BJ (cell line): ENCODE measurements at regions not wholly inside any gene's neighbourhood (a gene's known extent, or its start where the extent isn't known, plus 50 kb on each side); places are given as distances from the start of the nearest gene placed in this dataset.

Source experiments
- CTCF ChIA-PET: fragments of 350-600 bp; formaldehyde crosslinking; extraction: SDS; loops from one replicate; lab custom pipeline; 2021; ENCODE audit warnings: antibody characterized with exemption, inconsistent platforms; lab: Yijun Ruan, JAX
- POLR2A ChIA-PET: fragments of 300-600 bp; sonication (Branson Sonifier 250); formaldehyde crosslinking; extraction: SDS; loops from one replicate; lab custom pipeline; 2021; ENCODE audit warnings: antibody characterized with exemption; lab: Charles Lee
- DNase-seq: peaks from one replicate; pipeline ENCODE4 v3.0.0-alpha.2; 2011; ENCODE audit warnings: low read depth
- H3K27me3 ChIP-seq: 2 replicates; pipeline ENCODE4 v1.6.0; 2011; ENCODE audit warnings: low read length; ENCODE audit not compliant: control insufficient read depth, insufficient read depth
- H3K36me3 ChIP-seq: 2 replicates; pipeline ENCODE4 v1.5.1; 2011; ENCODE audit warnings: low read length; ENCODE audit not compliant: control insufficient read depth, insufficient read depth
- H3K4me3 ChIP-seq: 2 replicates; pipeline ENCODE4 v1.5.1; 2011; ENCODE audit warnings: low read depth, mild to moderate bottlenecking, control low read depth, low read length
- TF ChIP-seq, protein P1 (sequence below): IDR thresholded peaks from 2 replicates; pipeline ENCODE4 v1.5.1; 2011; ENCODE audit warnings: low read depth, mild to moderate bottlenecking, control low read depth, inconsistent platforms, low read length, moderate library complexity; ENCODE audit not compliant: insufficient read depth

DNA sequence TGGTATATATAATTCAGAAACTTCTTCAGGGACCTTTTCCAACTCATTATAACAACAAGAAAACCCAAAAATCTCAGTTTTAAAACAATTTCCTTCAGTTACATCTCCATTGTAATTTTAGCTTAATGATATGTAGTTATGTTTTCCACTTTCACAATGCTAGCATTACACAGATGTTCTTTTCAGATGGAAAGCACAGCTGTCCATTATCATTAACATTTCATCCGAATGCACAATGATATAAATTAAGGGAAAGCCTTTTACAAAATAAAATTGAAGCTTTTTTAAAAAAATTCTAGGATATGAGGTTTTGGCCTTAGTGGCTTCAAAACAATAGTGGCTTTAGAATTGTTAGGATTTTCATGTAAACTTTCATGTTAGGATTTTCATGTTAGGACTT is 389.2 kb downstream of the ADAM29 start:
- TF ChIP-seq, protein P1, sequence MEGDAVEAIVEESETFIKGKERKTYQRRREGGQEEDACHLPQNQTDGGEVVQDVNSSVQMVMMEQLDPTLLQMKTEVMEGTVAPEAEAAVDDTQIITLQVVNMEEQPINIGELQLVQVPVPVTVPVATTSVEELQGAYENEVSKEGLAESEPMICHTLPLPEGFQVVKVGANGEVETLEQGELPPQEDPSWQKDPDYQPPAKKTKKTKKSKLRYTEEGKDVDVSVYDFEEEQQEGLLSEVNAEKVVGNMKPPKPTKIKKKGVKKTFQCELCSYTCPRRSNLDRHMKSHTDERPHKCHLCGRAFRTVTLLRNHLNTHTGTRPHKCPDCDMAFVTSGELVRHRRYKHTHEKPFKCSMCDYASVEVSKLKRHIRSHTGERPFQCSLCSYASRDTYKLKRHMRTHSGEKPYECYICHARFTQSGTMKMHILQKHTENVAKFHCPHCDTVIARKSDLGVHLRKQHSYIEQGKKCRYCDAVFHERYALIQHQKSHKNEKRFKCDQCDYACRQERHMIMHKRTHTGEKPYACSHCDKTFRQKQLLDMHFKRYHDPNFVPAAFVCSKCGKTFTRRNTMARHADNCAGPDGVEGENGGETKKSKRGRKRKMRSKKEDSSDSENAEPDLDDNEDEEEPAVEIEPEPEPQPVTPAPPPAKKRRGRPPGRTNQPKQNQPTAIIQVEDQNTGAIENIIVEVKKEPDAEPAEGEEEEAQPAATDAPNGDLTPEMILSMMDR: no peak
- POLR2A ChIA-PET: no interaction called here
- Histone ChIP-seq H3K27me3 (no peaks in the 10 kb centered on the region), H3K4me3 (no peak overlapping the region), H3K36me3 (no peaks in the 10 kb centered on the region)
- DNase-seq: no peak
- CTCF ChIA-PET: no interaction called here

- Histone ChIP-seq H3K27me3 (no peaks in the 10 kb centered on the region), H3K4me3 (no peak overlapping the region), H3K36me3 (no peaks in the 10 kb centered on the region)
- ChIA-PET CTCF (no interaction called here), POLR2A (no interaction called here)
- TF ChIP-seq, protein P1: no peak
- DNase-seq: no peak
These were observed 390.1 kb downstream of the ADAM29 start for GRCh38 chr4:175308236-175308635.

GRCh38 chr4:175309041-175309440 is 390.9 kb downstream of the ADAM29 start:
- H3K27me3 ChIP-seq: no peaks in the 10 kb centered on the region
- CTCF ChIA-PET: no interaction called here
- POLR2A ChIA-PET: no interaction called here
- no peaks in the 10 kb centered on the region for H3K36me3 ChIP-seq
- H3K4me3 ChIP-seq: no peak overlapping the region
- DNase-seq: no peak
- TF ChIP-seq, protein P1: no peak

DNA sequence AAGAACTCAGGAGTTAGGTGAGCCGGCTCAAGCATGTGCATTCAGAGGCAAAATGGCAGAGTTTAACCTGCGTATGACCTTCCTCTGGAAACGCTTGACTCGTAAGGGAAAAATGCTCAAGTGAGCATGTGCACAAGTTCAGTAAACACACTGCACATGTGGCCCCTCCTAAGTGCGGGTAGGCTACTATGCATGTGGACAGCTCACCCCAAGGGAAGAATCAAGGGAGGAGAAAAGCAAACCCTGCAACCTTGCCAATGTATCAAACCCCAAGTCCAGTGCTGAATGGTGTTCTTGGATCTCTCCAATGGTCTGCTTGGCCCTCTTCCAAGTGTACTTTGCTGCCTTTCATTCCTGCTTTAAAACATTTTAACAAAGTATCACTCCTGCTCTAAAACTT is 407.1 kb downstream of the ADAM29 start:
- TF ChIP-seq, protein P1: no peak
- no peak overlapping the region for H3K4me3 ChIP-seq
- no peaks in the 10 kb centered on the region for H3K36me3 ChIP-seq
- ChIA-PET POLR2A (no interaction called here), CTCF (no interaction called here)
- DNase-seq: no peak
- no peaks in the 10 kb centered on the region for H3K27me3 ChIP-seq

DNA sequence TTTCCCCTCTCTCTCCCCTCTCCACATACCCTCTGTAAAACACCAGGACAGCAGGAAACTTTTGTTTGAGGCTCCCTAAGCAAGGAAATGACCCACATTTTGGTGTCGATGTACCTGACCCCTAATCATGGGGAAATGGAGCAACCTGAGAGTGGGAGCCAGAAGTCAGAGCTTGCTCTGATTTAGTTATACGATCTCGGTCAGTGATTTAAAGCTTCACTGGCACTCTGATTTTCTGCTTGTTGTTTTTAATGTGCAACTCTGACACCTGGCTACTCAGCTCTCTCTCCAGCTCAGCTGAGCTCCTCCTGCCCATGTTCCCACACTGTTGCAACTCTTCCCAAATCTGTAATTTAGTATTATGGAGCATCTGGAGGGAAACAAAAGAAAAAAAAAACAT is 408.6 kb downstream of the ADAM29 start:
- TF ChIP-seq, protein P1: no peak
- Histone ChIP-seq H3K4me3 (no peak overlapping the region), H3K27me3 (no peaks in the 10 kb centered on the region), H3K36me3 (no peaks in the 10 kb centered on the region)
- DNase-seq: no peak
- POLR2A ChIA-PET: no interaction called here
- CTCF ChIA-PET: no interaction called here
